ENCODE measurements at regions not wholly inside any gene's neighbourhood (a gene's known extent, or its start where the extent isn't known, plus 50 kb on each side); places are given as distances from the start of the nearest gene placed in this dataset.
"Not testable (repeated sequence)": the region's sequence is repeated elsewhere in the genome, so short reads cannot be mapped to it uniquely, and the experiment has no call there.

DNA sequence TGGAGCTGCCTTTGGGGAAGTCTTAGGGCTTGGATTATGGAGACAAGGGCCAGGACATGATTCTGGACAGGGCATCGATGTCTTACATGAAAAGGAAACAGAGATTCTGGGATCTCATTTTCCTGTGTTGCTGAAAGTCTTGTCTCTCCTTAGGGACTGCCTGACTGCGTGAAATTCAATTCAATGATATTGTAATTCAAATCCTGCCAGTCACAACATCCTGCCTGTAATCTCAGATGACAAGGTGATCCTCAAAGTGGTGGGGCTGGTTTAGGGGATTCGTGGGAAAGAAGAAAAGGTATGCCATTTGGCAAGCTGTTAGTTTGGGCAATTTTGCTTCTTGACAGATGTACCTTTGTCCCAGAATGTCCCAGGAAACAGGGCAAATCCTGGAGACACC lies 129.1 kb downstream of the KBTBD8 start:
- no peaks in the 10 kb centered on the region for H3K4me1 ChIP-seq
- H3K27ac ChIP-seq, result no peak overlapping the region
- H3K36me3 ChIP-seq, result no peaks in the 10 kb centered on the region
- DNase-seq (ENCODE audit: low spot score in 2 of 2), result no peak
- H3K9me3 ChIP-seq, result peaks cover 0 to 27% of the 10 kb centered on the region in 2 donors
- H3K4me3 ChIP-seq, result no peak overlapping the region
- intact Hi-C loops (cut with DNase I; ENCODE audit: low total_unique reads), result no loop called here
- TF ChIP-seq POLR2A (IDR thresholded peaks at IDR 0.05), result no peak
- H3K27me3 ChIP-seq, result no peaks in the 10 kb centered on the region

DNA sequence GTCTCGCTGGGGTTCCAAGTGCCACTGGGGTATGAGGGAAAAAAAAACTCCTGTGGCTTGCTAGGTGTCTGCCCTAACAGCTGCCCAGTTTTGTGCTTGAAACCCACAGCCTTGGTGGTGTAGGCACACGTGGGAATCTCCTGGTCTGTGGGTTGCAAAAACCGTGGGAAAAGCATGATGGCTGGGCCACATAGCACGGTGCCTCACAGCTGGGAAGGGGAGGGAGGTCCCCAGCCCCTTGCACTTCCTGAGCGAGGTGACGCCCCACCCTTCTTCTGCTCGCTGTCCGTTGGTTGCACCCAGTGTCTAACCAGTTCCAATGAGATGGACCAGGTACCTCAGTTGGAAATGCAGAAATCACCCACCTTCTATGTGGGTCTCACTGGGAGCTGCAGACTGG lies 144.3 kb downstream of the KBTBD8 start:
- Histone ChIP-seq H3K27ac (no peak overlapping the region), H3K36me3 (no peaks in the 10 kb centered on the region), H3K27me3 (no peaks in the 10 kb centered on the region), H3K4me3 (no peak overlapping the region), H3K4me1 (no peaks in the 10 kb centered on the region), H3K9me3 (peaks cover 10 to 17% of the 10 kb centered on the region in 2 donors)
- no peak for DNase-seq (ENCODE audit: low spot score in 2 of 2)
- TF ChIP-seq POLR2AphosphoS5 (IDR thresholded peaks at IDR 0.05) (no peak), POLR2A (IDR thresholded peaks at IDR 0.05) (no peak)
- TF ChIP-seq, protein P1, sequence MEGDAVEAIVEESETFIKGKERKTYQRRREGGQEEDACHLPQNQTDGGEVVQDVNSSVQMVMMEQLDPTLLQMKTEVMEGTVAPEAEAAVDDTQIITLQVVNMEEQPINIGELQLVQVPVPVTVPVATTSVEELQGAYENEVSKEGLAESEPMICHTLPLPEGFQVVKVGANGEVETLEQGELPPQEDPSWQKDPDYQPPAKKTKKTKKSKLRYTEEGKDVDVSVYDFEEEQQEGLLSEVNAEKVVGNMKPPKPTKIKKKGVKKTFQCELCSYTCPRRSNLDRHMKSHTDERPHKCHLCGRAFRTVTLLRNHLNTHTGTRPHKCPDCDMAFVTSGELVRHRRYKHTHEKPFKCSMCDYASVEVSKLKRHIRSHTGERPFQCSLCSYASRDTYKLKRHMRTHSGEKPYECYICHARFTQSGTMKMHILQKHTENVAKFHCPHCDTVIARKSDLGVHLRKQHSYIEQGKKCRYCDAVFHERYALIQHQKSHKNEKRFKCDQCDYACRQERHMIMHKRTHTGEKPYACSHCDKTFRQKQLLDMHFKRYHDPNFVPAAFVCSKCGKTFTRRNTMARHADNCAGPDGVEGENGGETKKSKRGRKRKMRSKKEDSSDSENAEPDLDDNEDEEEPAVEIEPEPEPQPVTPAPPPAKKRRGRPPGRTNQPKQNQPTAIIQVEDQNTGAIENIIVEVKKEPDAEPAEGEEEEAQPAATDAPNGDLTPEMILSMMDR (IDR thresholded peaks at IDR 0.05), result no peak
- intact Hi-C loops (cut with DNase I; ENCODE audit: low total_unique reads), result no loop called here

DNA sequence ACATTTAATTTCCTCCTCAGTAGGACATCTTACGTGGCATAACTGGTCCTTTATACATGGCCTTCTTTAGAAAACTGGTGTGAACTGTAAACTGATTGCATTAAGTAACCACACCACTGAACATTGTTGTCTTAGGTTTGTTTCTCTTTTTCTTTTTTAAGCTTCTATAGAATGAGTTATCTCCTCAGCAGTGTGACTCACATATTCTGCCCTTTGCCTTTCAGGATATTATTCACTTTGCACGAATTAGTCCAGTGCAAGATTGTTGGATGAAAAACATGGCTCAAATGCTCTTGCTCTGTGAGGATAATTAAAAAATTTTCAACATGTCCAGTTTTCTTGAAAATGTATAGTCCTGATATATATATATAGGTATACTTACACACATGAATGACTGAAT lies 147.6 kb downstream of the KBTBD8 start:
- intact Hi-C loops (cut with DNase I; ENCODE audit: low total_unique reads), result no loop called here
- Histone ChIP-seq H3K4me1 (no peaks in the 10 kb centered on the region), H3K9me3 (peaks cover 0 to 10% of the 10 kb centered on the region in 2 donors), H3K27me3 (no peaks in the 10 kb centered on the region), H3K27ac (no peak overlapping the region), H3K4me3 (no peak overlapping the region), H3K36me3 (no peaks in the 10 kb centered on the region)
- TF ChIP-seq POLR2AphosphoS5 (IDR thresholded peaks at IDR 0.05) (no peak), POLR2A (IDR thresholded peaks at IDR 0.05) (no peak)
- TF ChIP-seq, protein P1 (IDR thresholded peaks at IDR 0.05), result no peak
- DNase-seq (ENCODE audit: low spot score in 2 of 2), result no peak

DNA sequence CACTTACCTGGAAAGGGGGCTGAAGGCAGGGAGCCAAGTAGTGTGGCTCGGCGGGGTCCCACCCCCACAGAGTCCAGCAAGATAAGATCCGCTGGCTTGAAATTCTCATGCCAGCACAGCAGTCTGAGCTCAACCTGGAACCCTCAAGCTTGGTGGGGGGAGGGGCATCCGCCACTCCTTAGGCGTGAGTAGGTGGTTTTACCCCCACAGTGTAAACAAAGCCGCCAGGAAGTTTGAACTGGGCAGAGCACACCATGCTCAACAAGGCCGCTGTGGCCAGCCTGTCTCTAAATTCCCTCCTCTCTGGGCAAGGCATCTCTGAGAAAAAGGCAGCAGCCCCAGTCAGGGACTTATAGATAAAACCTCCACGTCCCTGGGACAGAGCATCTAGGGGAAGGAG lies 156.3 kb downstream of the KBTBD8 start:
- Histone ChIP-seq H3K27me3 (no peaks in the 10 kb centered on the region), H3K9me3 (peaks cover 6 to 25% of the 10 kb centered on the region in 2 donors), H3K4me1 (no peaks in the 10 kb centered on the region), H3K27ac (no peak overlapping the region), H3K36me3 (no peaks in the 10 kb centered on the region), H3K4me3 (no peak overlapping the region)
- no peak for DNase-seq (ENCODE audit: low spot score in 2 of 2)
- intact Hi-C loops (cut with DNase I; ENCODE audit: low total_unique reads), result no loop called here
- TF ChIP-seq, protein P1 (IDR thresholded peaks at IDR 0.05), result no peak
- TF ChIP-seq POLR2AphosphoS5 (IDR thresholded peaks at IDR 0.05) (no peak), POLR2A (IDR thresholded peaks at IDR 0.05) (no peak)

DNA sequence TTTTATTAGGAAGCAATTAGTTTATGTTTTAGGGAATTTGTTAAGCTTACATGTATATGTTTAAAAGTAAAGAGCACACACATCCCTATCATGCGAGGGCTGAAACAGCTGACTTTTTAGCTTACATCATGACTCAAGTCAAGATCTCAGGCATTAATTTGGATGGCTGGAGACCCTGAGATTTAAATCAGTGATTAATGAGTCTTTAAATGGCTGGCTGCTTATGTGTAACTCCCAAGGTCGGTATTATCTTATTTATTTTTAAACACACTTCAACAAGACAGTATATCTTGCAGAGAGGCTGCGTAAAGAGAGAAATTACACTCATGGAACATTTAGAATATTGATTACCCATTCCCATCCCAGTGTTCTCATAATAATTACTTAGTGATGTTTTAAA lies 169.4 kb downstream of the KBTBD8 start:
- H3K36me3 ChIP-seq, result no peaks in the 10 kb centered on the region
- TF ChIP-seq POLR2AphosphoS5 (IDR thresholded peaks at IDR 0.05) (no peak), POLR2A (IDR thresholded peaks at IDR 0.05) (no peak)
- TF ChIP-seq, protein P1 (IDR thresholded peaks at IDR 0.05), result no peak
- no peak for DNase-seq (ENCODE audit: low spot score in 2 of 2)
- H3K4me1 ChIP-seq, result no peaks in the 10 kb centered on the region
- no peak overlapping the region for H3K27ac ChIP-seq
- no peaks in the 10 kb centered on the region for H3K9me3 ChIP-seq
- H3K4me3 ChIP-seq, result no peak overlapping the region
- intact Hi-C loops (cut with DNase I; ENCODE audit: low total_unique reads), result no loop called here
- H3K27me3 ChIP-seq, result no peaks in the 10 kb centered on the region

DNA sequence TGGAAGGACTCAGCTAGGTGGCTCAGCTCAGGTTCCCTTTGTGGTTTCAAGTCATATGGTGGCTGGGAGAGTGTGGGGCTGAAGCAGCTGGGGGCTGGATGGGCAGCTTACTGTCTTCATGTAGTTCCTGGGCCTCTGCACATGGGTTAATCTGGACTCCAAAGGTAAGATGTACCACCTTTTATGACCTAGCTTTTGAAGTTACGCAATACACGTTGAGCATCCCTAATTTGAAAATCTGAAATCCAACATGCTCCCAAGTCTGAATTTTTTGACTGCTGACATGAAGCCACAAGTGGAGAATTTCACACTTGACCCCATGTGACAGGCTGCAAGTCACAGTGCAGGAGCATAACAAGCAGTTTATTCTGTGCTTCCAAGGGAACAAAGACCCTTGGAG lies 173.7 kb downstream of the KBTBD8 start:
- no peak for DNase-seq (ENCODE audit: low spot score in 2 of 2)
- Histone ChIP-seq H3K4me3 (no peak overlapping the region), H3K36me3 (no peaks in the 10 kb centered on the region), H3K27ac (no peak overlapping the region), H3K9me3 (peaks cover 0 to 11% of the 10 kb centered on the region in 2 donors), H3K27me3 (no peaks in the 10 kb centered on the region), H3K4me1 (no peaks in the 10 kb centered on the region)
- TF ChIP-seq, protein P1 (IDR thresholded peaks at IDR 0.05), result no peak
- TF ChIP-seq POLR2AphosphoS5 (IDR thresholded peaks at IDR 0.05), result no peak
- no peak for TF ChIP-seq POLR2A (IDR thresholded peaks at IDR 0.05)
- intact Hi-C loops (cut with DNase I; ENCODE audit: low total_unique reads), result no loop called here

DNA sequence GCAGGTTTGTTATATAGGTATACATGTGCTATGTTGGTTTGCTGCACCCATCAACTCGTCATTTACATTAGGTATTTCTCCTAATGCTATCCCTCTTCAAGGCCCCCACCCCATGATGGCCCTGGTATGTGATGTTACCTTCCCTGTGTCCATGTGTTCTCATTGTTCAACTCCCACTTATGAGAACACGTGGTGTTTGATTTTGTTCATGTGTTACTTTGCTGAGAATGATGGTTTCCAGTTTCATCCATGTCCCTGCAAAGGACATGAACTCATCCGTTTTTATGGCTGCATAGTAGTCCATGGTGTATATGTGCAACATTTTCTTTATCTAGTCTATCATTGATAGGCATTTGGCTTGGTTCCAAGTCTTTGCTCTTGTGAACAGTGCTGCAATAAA lies 175.0 kb downstream of the KBTBD8 start:
- intact Hi-C loops (cut with DNase I; ENCODE audit: low total_unique reads); H3K4me3 ChIP-seq; H3K27me3 ChIP-seq; DNase-seq (ENCODE audit: low spot score in 2 of 2); H3K27ac ChIP-seq; H3K4me1 ChIP-seq; H3K36me3 ChIP-seq: not testable (repeated sequence)
- H3K9me3 ChIP-seq, result peaks cover 0 to 12% of the 10 kb centered on the region in 2 donors

All from breast epithelium (tissue), 4 donors.